ENCODE measurements at regions not wholly inside any gene's neighbourhood (a gene's known extent, or its start where the extent isn't known, plus 50 kb on each side); places are given as distances from the start of the nearest gene placed in this dataset.

DNA sequence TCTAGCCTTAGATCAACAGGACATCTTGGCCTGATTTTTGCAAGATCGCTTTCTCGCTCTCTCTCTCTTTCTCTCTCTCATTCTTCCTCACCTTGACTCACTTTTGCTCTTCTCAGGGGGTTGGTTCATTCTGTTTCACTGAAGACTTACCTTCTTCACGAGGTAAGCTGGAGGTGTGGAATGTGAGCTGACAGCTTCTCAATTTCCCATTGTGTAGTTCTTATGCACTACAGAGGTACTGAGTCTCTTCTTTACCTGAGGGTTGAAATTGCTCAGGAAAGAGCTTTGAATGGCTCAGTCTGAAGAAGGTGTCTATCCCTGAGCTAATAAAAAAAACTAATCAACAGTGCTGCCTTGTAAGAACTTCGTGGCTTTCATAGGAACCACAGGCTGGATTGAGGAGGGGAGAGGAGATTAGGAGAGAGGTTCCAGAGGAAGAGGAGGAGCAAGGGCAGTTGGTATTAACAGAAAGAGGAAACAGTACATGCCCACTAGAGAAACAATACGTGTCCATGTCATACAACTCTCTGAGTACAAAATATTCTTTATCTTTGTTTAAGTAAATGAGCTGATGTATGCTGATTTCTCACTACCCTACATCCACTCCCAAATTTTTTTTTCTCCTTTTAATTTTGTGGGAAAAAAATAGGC, 192.2 kb downstream of the TMEM167A start:
- ChIA-PET SMC1A (ENCODE audit: uncharacterized antibody, unreplicated experiment) (interaction anchor here (0.7 to 1.9 kb wide), 10 partner anchors 10 to 546 kb away, joined by 3 to 5 read pairs (median 3); no protein-coding TSS in a partner anchor), CTCF (interaction anchor here (0.6 to 1.1 kb wide), 6 partner anchors 11 to 446 kb away, joined by 3 to 4 read pairs (median 3); no protein-coding TSS in a partner anchor), RAD21 (ENCODE audit: unreplicated experiment) (interaction anchor here (1.4 kb wide), 2 partner anchors 63 to 544 kb away, joined by 4 to 6 read pairs; no protein-coding TSS in a partner anchor), POLR2A (no interaction called here)
- Histone ChIP-seq H4K20me1 (ENCODE audit: control insufficient read depth, insufficient read depth) (no peaks in the 10 kb centered on the region), H3K27ac (ENCODE audit: control insufficient read depth, insufficient read depth) (no peak overlapping the region), H3K4me2 (ENCODE audit: control insufficient read depth, insufficient read depth) (no peak overlapping the region), H3K79me2 (ENCODE audit: control insufficient read depth, insufficient read depth, low read length) (no peaks in the 10 kb centered on the region), H3K9ac (ENCODE audit: control insufficient read depth, insufficient read depth, low read length) (no peak overlapping the region), H3K9me3 (replicated peaks; ENCODE audit: control insufficient read depth, insufficient read depth, low read length) (peaks cover 3% of the 10 kb centered on the region; the same call in 1 of the 3 replicates), H3K36me3 (ENCODE audit: control insufficient read depth in 2 of 2, insufficient read depth in 2 of 2, low read length in 1 of 2) (no peaks in the 10 kb centered on the region), H2AFZ (ENCODE audit: control insufficient read depth, low read depth, low read length) (peak overlapping the region; percentile 33; the same call in 1 of the 2 replicates), H3K4me3 (no peak overlapping the region), H3K4me1 (ENCODE audit: control insufficient read depth, insufficient read depth, low read length) (no peaks in the 10 kb centered on the region; the same call in 1 of the 2 replicates), H3K27me3 (replicated peaks in 1 of 2; ENCODE audit: control insufficient read depth in 2 of 2, insufficient read depth in 2 of 2, low read length in 1 of 2) (no peaks in the 10 kb centered on the region)
- intact Hi-C loops (cut with micrococcal nuclease; ENCODE audit: unreplicated experiment) (loop anchor here (5.0 to 10.0 kb wide), 3 partner anchors 127 to 587 kb away; partner anchors contain the start of gene VCAN), in situ Hi-C loops (cut with MboI) (no loop called here)
- TF ChIP-seq HDGF (IDR thresholded peaks at IDR 0.05) (no peak), SRF (IDR thresholded peaks at IDR 0.05; ENCODE audit: low read depth in 2 of 2, low read length in 2 of 2) (no peak), RUNX3 (IDR thresholded peaks at IDR 0.05; ENCODE audit: low read length) (no peak), STAT3 (IDR thresholded peaks at IDR 0.05; ENCODE audit: low read depth, low read length) (no peak), NR2C1 (IDR thresholded peaks at IDR 0.05) (no peak), KDM1A (IDR thresholded peaks at IDR 0.05; ENCODE audit: borderline replicate concordance) (no peak), SREBF2 (IDR thresholded peaks at IDR 0.05; ENCODE audit: low read length) (no peak), NFYB (IDR thresholded peaks at IDR 0.05; ENCODE audit: insufficient read depth, low read depth, low read length) (no peak), CBFB (IDR thresholded peaks at IDR 0.05; ENCODE audit: low read depth) (no peak)
- TF ChIP-seq, protein P1, sequence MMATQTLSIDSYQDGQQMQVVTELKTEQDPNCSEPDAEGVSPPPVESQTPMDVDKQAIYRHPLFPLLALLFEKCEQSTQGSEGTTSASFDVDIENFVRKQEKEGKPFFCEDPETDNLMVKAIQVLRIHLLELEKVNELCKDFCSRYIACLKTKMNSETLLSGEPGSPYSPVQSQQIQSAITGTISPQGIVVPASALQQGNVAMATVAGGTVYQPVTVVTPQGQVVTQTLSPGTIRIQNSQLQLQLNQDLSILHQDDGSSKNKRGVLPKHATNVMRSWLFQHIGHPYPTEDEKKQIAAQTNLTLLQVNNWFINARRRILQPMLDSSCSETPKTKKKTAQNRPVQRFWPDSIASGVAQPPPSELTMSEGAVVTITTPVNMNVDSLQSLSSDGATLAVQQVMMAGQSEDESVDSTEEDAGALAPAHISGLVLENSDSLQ (IDR thresholded peaks at IDR 0.05): no peak
- no peak for DNase-seq (ENCODE audit: low read depth, low spot score)
- FAIRE-seq: no peak
- ATAC-seq: peak; percentile 59
- 30% methylated on average over 5 of the region's 5 CpGs for WGBS (ENCODE audit: insufficient coverage, insufficient replicate concordance, low lambda C conversion rate, missing lambda C conversion rate)
- BruUV-seq (replicated peaks): no TSS peak

Data from GM12878 (cell line).